NK-92 treated with Interleukin-12 subunit alpha and Interleukin-12 subunit beta, amount 100 ng/mL, for 24 hours (cell line): ENCODE measurements at regions not wholly inside any gene's neighbourhood (a gene's known extent, or its start where the extent isn't known, plus 50 kb on each side); places are given as distances from the start of the nearest gene placed in this dataset.
"Not testable (repeated sequence)": the region's sequence is repeated elsewhere in the genome, so short reads cannot be mapped to it uniquely, and the experiment has no call there.

ENCODE experiments used
- DNase-seq: peaks from one replicate; lab custom pipeline; 2025; lab: John Stamatoyannopoulos, UW

DNA sequence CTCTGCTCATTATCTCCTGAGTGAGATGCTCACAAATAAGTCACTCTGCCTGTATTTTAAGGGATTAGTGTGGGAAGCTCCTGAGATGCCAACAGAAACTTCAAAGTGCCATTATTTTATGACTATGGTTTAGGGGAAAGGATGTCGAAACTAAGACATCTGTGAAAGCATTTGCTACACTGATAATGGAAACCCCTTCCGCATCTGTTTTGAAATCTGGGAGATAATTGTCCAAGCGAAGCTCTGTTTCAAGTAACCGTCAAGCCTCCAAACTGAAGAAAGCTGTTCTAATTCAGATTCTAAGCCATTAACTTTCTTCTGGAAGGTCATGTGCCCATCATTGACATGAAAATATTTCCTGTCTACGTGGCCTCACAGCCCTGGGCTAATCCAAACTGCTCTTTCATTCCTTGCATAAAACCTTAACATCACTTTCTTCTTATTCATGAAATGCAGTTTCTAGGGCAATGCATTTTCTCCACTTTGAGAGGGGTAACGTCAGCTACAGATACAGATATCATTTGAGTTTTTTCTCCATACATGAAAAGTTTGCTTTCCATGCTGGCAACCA, 932.0 kb downstream of the C6orf118 start:
- DNase-seq, result no peak

DNA sequence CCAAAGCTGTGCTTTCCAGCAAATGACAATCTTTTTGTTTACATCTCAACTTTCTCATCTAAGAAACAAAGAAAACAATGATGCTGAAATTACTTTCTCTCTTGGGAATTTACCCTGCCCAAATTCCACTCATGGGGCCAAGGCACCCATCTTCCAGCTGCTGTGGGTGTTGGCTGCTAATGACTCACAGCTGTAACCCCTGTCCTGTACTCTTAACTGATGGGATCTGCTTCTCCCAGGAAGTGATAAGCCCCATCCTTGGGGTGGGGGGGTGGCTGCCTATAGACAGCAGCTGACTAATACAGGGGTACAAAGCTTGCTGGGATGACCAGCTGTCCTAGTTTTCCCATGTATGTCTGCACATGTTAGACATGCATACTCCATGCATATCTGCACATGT, 938.6 kb downstream of the C6orf118 start:
- DNase-seq, result no peak

DNA sequence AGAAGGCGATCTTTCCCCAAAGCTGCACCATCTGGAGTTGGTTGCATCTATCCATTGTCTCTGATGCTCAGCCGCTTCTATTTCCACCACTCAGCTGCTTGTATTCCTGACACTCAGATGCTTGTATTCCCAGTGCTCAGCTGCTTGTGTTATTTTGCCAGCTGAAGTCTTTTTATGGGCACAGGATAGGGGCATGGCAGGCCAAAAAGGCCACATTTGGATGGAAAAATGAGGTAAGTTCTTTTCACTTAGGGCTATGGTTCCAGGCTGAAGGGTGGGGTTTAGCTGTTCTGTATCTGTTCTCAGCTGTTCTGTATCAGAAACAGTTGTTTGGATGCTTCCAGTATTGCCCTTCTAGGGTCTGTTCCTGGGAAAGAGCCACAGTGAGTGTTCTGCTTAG, 944.9 kb downstream of the QKI start:
- DNase-seq, result no peak

DNA sequence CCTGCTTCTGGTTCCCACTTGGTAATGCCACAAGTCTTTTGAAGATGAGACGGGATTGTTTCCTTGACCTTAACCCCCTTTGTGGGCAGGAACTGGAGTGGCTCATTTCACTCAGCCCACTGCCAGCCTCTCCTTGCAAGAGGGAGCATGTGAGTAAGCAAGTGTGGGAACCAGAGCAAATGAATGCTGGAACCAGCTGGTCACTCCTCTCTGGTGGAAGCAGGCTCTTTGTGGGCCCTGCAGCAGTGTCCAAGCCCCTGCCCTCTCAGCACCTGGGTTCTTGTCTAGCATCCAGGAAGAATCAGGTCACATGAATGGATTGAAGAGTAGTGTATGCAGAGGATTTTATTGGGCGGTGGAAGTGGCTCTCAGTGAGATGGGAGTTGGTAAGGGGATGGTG, 944.5 kb downstream of the QKI start:
- no peak for DNase-seq

DNA sequence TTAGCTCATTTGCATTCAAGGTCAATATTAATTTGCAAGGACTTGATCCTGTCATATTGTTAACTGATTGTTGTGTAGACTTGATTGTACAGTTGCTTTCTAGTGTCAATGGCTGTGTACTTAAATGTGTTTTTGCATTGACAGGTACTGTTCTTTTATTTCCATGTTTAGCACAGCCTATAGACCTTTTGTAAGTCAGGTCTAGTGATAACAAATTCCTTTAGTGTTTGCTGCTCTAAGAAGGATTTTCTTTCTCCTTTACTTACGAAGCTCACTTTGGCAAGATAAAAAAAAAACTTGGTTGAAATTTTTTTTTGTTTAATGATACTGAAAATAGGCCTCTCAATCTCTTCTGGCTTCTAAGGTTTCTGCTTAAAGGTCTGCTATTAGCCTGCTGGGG, 942.3 kb downstream of the QKI start:
- no peak for DNase-seq

DNA sequence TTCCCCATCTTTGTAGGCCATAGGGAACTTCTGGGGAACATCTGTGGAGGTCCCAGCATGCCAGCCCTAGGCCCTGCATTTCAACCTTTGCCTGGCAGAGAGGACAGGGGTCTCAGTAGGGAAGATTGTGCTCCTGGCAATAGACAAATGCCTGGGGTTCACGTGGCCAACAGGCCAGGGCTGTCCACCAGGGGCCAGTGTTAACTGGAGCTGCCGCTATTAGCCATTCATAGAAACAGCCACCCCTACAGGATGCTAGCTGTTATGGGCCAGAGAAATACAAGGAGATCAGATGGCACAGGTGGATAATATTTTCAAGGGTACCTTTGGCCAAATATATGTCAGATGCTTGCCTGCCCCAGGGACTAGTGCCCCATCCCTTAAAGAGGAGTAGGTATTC, 932.9 kb downstream of the QKI start:
- no peak for DNase-seq

DNA sequence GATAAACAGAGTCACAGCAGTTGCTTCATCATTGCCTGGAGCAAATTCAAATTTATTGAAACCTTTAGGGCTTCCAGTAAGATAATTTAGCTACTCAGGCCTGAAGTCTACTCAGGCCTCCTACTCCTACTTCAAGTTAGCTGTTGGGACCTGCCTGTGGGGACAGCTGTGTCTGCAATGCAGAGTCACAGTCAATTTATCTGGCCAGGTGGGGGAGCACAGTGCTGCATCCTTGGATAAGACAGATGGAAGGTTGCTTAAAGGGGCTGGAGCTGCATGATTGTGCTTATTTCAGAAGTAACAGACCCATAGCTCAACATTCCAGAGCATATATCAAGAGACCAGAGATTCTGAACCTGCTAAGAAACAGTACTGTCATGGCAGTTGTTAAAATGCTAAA, 932.1 kb downstream of the QKI start:
- DNase-seq, result no peak

DNA sequence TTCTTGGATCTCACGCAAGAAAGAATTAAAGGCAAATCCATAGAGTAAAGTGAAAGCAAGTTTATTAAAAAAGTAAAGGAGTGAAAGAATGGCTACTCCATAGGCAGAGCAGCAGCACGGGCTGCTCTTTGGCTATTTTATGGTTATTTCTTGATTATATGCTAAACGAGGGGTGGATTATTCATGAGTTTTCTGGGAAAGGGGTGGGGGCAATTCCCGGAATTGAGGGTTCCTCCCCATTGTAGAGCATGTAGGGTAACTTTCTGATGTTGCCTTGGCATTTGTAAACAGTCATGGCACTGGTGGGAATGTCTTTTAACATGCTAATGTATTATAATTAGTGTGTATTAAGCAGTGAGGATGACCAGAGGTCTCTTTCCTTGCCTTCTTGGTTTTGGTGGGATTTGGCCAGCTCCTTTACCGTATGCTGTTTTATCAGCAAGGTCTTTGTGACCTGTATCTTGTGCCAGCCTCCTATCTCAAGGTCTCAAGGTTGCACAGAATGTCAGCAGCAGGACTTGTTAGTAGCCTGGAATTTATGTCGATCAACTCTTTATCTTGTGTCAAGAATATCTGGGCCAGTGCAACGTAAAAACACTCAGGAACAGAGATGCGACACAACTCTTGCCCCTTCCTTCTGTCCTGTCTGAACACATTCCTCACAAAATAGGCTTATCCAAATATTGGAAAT, 931.4 kb downstream of the QKI start:
- no peak for DNase-seq

DNA sequence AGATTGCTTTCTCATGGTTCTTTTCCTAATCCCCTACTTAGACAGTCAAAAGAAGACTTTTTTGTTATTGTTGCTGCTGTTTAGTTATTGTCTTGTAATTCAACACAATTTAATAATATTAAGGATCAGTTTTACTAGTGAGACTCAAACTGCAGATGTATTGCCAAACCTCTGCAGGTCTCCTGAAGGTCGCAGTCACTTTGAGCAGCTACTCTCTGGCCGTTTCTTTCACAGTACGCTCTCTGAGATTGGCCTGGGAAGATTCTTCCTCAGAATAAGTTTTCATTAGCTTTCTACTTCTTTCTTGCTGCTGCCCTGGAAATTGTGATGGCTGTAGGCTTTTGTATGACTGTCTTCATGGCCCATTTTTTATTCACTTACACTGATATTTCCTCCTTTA, 930.8 kb downstream of the QKI start:
- DNase-seq, result no peak

DNA sequence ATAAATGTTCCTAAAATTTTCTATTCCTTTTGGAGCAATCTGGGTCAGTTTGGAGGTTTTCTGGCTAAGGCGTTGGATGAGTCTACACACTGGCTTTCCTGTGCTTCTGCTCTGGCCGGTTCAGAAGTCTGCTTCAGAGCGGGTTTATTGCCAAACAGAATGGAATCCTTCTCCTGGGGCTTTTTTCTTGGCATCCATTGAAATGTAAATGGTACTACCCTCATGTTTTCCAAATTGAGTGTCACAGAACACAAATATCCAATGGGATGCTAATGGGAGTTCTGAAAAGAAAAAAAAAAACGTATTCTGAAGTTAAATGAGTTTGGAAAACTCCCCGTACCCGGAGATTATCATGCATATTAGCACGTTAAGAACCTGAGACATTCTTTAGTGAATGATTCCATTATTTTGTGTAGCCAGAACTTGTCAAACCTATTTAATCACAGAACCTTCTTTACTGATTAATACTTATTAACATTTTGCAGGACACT, 930.3 kb downstream of the QKI start:
- no peak for DNase-seq

DNA sequence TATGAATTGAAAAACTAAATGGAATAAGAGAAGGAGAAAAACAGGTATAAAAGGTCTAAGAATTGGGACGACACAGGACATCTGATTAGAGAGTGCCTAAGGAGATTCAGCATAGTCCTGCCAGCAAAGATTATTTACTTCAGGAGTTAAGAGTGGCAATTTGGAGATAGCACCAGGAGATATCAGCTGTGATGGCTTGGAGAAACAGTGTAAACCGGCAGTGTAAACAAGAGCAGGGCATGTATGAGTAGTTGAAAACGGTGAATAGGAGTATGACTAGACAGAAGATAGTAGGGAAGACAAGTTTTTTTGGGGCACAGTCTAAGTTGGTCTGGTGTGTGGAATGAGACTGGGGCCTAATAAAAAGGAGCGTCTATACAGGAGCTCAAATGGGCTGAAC, 924.9 kb downstream of the QKI start:
- not testable (repeated sequence) for DNase-seq

DNA sequence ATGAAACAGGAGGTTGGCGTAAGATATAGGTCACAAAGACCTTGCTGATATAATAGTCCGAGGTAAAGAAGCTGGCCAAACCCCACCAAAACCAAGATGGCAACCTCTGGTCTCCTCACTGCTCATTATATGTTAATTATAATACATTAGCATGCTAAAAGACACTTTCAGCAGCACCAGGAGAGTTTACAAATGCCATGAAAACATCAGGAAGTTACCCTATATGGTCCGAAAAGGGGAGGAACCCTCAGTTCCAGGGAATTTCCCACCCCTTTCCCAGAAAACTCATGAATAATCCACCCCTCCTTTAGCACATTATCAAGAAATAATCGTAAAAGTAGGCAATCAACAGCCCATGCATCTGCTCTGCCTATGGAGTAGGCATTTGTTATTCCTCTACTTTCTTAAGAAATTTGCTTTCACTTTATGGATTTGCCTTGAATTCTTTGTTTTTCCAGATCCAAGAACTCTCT, 923.4 kb downstream of the QKI start:
- no peak for DNase-seq

DNA sequence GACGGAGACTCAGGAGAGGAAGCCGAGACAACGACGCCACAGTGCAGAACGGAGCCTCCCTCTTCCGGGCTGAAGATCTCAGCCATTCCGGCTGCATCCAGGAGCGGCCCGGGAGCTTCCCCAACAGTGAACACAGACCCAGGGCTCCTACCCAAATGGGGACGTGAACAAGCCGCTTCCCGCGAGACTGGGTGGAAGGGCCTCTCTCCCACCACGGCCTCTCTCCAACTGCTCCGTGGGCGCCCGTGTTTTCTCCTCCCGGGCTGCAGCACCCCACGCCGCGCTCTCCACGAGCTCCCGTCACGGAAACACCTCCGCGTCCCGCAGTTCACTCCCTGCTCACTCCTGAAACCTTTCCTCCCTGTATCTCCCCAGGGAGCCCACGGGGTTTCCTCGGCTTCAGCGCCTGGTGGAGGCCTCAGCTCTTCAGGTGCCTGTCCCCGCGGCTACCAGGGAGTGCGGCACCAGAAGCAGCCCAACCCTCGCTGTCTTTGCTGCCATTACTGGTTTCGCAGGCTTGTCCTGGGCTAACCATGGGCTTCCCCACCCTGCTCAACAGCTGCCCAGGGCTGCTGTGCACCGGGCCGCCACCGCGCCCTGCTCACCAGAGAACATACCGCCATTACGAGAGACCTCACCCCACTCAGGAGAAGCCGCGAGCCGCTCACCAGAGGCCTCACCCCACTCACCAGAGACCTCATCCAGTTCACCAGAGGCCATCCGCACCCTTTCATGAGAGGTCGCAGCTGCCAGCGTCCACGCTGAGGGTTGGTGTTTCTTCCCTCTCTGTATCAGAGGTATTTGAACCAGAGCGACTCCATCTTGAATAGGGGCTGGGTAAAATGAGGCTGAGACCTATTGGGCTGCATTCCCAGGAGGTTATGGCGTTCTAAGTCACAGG, 922.8 kb downstream of the QKI start:
- no peak for DNase-seq

DNA sequence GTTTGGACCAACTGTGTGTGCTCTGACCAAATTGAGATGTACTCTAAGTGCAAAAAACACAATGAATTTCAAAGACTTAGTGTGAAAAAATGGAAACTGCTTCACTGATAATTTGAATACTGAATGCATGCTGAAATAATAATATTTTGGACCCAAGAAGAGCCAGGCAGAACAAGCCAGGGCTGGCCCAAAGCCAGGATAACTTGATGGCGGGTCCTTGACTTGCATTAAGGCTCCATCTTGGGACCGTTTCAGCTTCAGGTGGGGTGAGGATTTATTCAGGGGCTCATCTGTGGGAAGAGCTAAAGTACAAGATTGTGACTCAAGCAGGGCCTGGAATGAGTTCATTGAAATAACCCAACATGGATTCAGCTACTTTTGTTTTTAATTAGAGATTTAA, 921.9 kb downstream of the QKI start:
- DNase-seq, result no peak

DNA sequence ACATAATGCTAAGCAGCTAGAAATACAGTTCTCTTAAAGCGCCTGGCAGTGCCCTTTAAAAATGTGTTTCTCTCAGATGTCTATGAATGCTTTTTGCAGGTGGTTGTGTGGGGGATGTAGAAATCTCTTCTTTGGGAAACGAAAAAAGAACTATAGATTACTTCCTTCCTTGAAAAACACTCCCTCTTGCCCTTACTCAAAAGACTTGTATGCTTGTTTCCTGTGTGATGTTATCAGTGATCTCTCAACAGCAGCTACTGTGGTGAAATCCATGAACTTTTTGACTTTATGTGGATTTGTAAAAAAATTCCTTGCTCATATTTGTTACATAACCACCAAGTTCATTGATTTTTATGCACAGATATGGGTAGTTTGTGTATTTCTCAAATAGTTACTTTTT, 916.5 kb downstream of the QKI start:
- DNase-seq, result no peak

DNA sequence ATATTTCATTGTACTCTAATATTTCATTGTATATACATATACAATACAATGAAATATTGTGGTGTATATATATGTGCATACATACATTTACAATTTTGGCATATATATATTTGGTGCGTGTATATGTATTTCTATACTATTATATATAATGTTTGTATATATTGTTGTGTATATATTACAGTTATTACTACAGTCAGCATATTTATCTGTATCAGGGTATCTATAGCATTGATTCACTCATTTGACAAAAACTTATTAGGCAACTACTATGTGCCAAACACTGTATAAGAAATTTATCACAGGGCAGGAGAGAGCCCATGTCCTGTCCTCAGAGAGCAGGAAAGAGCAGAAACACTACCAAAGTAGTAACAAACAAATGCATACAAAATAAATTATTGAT, 910.6 kb downstream of the QKI start:
- DNase-seq, result no peak

DNA sequence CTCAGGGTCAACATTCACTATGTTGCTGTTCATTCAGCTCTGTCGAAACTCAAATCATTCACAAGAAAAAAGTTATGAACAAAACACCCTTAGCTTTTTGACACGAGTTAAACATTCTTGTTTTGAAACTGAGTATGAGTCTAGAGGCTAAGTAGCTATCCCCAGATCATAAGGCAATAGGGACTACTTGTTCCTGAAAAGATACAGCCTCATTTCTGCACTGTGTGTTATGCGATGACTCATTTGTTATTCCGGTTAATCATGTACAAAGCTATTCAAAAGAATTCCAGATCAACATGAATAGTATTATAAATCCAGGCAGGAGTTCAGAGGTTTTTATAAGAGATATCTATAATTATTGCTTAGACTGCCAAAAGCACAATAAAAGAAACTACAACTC, 908.0 kb downstream of the QKI start:
- no peak for DNase-seq

DNA sequence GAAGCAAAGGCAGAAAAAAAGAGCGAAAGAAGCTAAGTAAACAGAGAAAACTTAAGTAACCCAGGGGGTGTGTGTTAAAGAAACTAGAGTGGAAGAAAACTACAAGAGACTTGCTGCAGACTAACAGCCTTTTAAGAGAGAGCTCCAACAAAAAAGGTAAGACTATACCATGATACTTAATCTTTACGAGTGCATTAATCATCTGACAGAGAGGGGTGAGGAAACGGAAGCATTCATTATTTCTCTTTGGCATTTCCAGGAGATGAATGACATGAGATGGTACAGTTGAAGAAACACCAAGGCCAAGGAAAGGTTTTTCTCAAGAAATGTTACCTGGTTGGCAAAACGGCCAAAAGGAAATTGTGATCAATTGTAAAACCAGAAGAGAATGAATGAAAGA, 906.8 kb downstream of the QKI start:
- DNase-seq, result no peak

DNA sequence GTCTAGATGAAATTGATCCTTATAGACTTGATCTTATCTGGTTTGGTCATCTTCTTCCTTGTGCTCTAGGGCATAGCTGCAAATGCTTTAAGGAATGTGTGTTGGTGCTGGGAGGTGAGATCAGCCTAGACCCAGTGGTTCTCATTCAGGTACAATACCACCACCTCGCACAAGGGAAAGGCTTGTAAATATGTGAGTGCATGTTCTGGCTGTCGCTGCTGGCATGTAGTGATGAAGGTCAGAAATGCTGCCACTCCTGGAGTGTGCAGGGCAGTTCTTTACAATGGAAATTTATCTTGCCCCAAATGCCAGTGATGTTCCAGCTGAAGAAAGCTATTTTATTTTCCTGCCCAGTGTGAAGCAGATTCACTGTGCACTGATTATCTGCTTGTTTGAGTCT, 900.9 kb downstream of the QKI start:
- no peak for DNase-seq

DNA sequence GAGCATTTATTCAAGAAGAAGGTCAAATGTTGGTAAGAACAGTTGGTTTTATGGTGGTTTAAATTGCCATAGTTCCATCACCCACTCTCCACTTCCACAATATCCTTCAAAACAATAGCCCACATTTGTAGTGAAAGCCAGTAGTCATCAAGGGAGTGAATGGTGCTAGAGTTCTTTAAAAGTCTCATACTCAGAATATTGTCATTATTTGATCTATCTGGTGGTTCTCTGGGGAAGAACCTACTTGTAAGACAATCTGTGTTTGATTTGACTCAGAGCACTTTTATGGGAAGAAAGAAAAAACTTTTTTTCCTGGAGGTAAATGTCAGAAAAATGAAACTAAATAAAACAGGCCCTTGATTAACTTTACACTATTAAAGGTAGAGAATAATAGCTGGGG, 893.8 kb downstream of the QKI start:
- DNase-seq, result no peak

DNA sequence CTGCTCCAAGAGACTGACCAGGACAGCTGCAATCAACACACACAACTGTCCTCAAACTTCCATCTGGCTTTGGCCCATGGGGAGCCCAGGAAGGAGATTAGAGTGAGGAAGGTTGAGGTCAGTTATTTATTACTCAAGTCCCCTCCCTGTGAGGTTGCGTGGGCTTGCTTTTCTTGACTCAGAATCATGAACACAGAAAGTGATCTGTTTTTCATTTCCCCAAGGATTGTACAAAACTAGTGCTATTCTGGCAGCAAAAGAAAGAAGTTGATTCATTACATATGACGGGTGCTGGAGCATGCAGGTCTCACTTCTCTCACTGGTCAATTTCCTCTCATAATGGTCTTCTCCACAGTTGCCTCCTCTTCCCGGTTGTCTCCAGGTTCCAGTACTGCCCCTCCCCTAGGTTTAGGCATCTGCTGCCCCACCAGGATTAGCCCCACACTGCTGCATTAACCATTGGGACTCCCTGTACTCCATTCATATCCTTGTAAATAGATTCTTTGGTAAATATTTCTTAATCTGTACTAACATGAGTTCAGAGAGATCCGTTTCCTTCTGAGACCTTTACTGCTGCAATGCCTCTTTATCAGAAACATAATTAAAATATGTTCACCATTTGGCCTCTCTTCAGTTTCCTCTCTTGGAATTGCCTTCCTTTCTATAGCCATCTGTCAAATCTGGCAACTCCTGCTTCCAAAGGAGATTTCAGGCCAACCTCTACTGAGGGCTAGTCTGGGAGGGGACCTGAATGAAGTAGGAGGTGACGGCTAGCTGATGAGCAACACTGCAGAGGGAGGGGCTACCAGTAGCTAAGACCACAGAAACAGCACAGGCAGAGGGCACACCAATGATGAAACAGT, 888.8 kb downstream of the QKI start:
- no peak for DNase-seq

DNA sequence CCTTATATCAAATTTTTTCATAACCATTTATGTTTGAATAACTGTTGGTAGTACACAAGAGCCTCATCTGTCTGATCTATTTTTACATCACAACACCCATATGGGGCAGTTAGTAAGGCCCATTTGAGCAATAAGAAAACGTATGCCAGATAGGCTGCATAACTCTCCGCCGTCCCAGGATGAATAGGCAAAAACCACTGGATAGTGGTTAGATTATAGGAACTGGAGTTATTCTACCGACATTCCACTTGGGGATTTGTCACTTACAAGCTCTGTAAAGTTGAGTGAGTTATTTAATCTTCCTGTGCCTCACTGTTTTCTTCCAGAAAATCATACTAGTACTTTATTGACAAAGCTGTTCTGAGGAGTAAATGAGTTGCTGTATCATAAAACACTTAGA, 881.9 kb downstream of the QKI start:
- no peak for DNase-seq
